Breast epithelium (tissue), 3 donors: ENCODE measurements at regions not wholly inside any gene's neighbourhood (a gene's known extent, or its start where the extent isn't known, plus 50 kb on each side); places are given as distances from the start of the nearest gene placed in this dataset.
"Not testable (repeated sequence)": the region's sequence is repeated elsewhere in the genome, so short reads cannot be mapped to it uniquely, and the experiment has no call there.

Experiments
- POLR2AphosphoS5 ChIP-seq, 3 donors: sonication (generic); formaldehyde crosslinking; IDR thresholded peaks; one replicate each; pipeline ENCODE4 v1.6.1; 2017; ENCODE audit warnings: antibody characterized with exemption in 3 of 3
- TF ChIP-seq, protein P1 (sequence below), 3 donors: fragments of 450-650 bp; IDR thresholded peaks; one replicate each; pipeline ENCODE4 v1.5.1; 2016 to 2017; ENCODE audit warnings: antibody characterized with exemption in 3 of 3, mild to moderate bottlenecking in 3 of 3, moderate library complexity in 3 of 3

DNA sequence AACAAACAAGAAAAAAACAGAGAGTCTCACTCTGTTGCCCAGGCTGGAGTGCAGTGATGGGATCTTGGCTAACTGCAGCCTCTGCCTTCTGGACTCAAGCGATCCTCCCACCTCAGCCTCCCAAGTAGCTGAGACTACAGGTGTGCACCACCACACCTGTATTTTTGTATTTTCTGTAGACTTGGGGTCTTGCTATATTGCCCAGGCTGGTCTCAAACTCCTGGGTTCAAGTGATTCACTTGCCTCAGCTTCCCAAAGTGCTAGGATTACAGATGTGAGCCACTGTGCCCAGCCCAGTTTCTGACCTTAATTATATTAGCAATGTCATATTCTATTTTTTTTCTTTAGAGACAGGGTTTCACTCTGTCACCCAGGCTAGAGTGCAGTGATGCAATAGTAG, 52.3 kb upstream of the USP7 start:
- TF ChIP-seq, protein P1, sequence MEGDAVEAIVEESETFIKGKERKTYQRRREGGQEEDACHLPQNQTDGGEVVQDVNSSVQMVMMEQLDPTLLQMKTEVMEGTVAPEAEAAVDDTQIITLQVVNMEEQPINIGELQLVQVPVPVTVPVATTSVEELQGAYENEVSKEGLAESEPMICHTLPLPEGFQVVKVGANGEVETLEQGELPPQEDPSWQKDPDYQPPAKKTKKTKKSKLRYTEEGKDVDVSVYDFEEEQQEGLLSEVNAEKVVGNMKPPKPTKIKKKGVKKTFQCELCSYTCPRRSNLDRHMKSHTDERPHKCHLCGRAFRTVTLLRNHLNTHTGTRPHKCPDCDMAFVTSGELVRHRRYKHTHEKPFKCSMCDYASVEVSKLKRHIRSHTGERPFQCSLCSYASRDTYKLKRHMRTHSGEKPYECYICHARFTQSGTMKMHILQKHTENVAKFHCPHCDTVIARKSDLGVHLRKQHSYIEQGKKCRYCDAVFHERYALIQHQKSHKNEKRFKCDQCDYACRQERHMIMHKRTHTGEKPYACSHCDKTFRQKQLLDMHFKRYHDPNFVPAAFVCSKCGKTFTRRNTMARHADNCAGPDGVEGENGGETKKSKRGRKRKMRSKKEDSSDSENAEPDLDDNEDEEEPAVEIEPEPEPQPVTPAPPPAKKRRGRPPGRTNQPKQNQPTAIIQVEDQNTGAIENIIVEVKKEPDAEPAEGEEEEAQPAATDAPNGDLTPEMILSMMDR (IDR thresholded peaks at IDR 0.05) = not testable (repeated sequence)
- not testable (repeated sequence) for TF ChIP-seq POLR2AphosphoS5 (IDR thresholded peaks at IDR 0.05)
